Sigmoid colon (tissue), 4 donors: ENCODE measurements at regions not wholly inside any gene's neighbourhood (a gene's known extent, or its start where the extent isn't known, plus 50 kb on each side); places are given as distances from the start of the nearest gene placed in this dataset.

Experiments
- POLR2A ChIP-seq, 2 donors: fragments of 450-650 bp; IDR thresholded peaks; one replicate each; pipeline ENCODE4 v1.6.1; 2016; ENCODE audit warnings: antibody characterized with exemption in 2 of 2, mild to moderate bottlenecking in 2 of 2, moderate library complexity in 2 of 2
- POLR2AphosphoS5 ChIP-seq, 4 donors: sonication (generic); formaldehyde crosslinking; IDR thresholded peaks; one replicate each; pipeline ENCODE4 v1.6.1; 2017; ENCODE audit warnings: antibody characterized with exemption in 4 of 4

GRCh38 chr17:69715656-69716055, 301.2 kb downstream of the MAP2K6 start:
- TF ChIP-seq POLR2A (IDR thresholded peaks at IDR 0.05) (no peak), POLR2AphosphoS5 (IDR thresholded peaks at IDR 0.05) (no peak)
